Fibroblast of pulmonary artery (primary cell): ENCODE measurements at regions not wholly inside any gene's neighbourhood (a gene's known extent, or its start where the extent isn't known, plus 50 kb on each side); places are given as distances from the start of the nearest gene placed in this dataset.

Source experiments
- DNase-seq: peaks from one replicate; pipeline ENCODE4 v3.0.0-alpha.2; 2010; ENCODE audit warnings: low read depth
- H3K4me3 ChIP-seq: replicated peaks from 2 replicates; pipeline ENCODE4 v1.5.1; 2011; ENCODE audit warnings: low read depth, mild to moderate bottlenecking, control low read depth, low read length, moderate library complexity
- CTCF ChIP-seq: IDR thresholded peaks from 2 replicates; pipeline ENCODE4 v1.5.1; 2011; ENCODE audit warnings: mild to moderate bottlenecking, control low read depth, low read length, inconsistent platforms; ENCODE audit errors: missing control alignments

- H3K4me3 ChIP-seq: no peak overlapping the region
- no peak for DNase-seq
- no peak for TF ChIP-seq CTCF
Observed at GRCh38 chr5:162372256-162372655, 304.7 kb downstream of the GABRG2 start.

GRCh38 chr5:162377895-162378294, 310.3 kb downstream of the GABRG2 start:
- DNase-seq: no peak
- TF ChIP-seq CTCF: no peak
- H3K4me3 ChIP-seq: no peak overlapping the region

- no peak overlapping the region for H3K4me3 ChIP-seq
- TF ChIP-seq CTCF: no peak
Observed at GRCh38 chr5:162382839-162383238, 315.3 kb downstream of the GABRG2 start.

GRCh38 chr5:162384225-162384624, 316.7 kb downstream of the GABRG2 start:
- H3K4me3 ChIP-seq: no peak overlapping the region
- DNase-seq: no peak
- no peak for TF ChIP-seq CTCF

More at GRCh38 chr5:162382839-162383238, 315.3 kb downstream of the GABRG2 start:
- no peak for DNase-seq

GRCh38 chr5:162391833-162392232, 324.3 kb downstream of the GABRG2 start:
- DNase-seq: no peak
- H3K4me3 ChIP-seq: no peak overlapping the region
- no peak for TF ChIP-seq CTCF

GRCh38 chr5:162392336-162392735, 324.8 kb downstream of the GABRG2 start:
- DNase-seq: no peak
- H3K4me3 ChIP-seq: no peak overlapping the region
- no peak for TF ChIP-seq CTCF

GRCh38 chr5:162393534-162393933, 326.0 kb downstream of the GABRG2 start:
- H3K4me3 ChIP-seq: no peak overlapping the region
- DNase-seq: no peak
- no peak for TF ChIP-seq CTCF
